ENCODE measurements at regions not wholly inside any gene's neighbourhood (a gene's known extent, or its start where the extent isn't known, plus 50 kb on each side); places are given as distances from the start of the nearest gene placed in this dataset.

DNA sequence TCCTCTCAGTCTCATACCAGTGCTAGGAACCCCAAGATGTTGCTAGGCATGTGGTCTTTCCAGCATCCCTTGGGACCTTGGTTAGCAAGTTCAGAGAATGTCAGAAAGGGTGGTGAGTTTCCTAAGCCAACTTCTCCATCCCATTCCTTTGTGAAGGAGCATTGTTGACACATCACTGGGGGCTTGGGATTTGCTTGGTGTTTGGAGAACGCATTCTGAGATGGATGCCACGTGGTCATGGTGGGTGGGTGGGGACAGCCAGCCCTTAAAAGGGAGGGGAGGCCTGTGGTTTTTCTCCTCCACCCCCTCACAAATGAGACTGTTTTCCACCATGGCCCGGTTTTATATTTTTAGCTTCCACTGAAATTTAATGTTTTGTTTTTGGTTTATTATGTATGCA is 83.3 kb upstream of the ZNF536 start:
- ChIA-PET POLR2A (no interaction called here), RAD21 (ENCODE audit: unreplicated experiment) (no interaction called here), CTCF (no interaction called here), SMC1A (ENCODE audit: uncharacterized antibody, unreplicated experiment) (no interaction called here)
- no peaks in the 10 kb centered on the region for H3K79me2 ChIP-seq (ENCODE audit: control insufficient read depth, insufficient read depth, low read length)
- no peaks in the 10 kb centered on the region for H3K27me3 ChIP-seq (replicated peaks in 1 of 2; ENCODE audit: control insufficient read depth in 2 of 2, insufficient read depth in 2 of 2, low read length in 1 of 2)
- TF ChIP-seq ESRRA (IDR thresholded peaks at IDR 0.05; ENCODE audit: low read length) (no peak), ZBTB33 (IDR thresholded peaks at IDR 0.05) (no peak), TAF1 (IDR thresholded peaks at IDR 0.05; ENCODE audit: borderline replicate concordance, low read depth, low read length) (no peak), RFX5 (IDR thresholded peaks at IDR 0.05; ENCODE audit: low read depth, low read length) (no peak), ATF7 (IDR thresholded peaks at IDR 0.05; ENCODE audit: low read depth) (no peak)
- TF ChIP-seq, protein P1, sequence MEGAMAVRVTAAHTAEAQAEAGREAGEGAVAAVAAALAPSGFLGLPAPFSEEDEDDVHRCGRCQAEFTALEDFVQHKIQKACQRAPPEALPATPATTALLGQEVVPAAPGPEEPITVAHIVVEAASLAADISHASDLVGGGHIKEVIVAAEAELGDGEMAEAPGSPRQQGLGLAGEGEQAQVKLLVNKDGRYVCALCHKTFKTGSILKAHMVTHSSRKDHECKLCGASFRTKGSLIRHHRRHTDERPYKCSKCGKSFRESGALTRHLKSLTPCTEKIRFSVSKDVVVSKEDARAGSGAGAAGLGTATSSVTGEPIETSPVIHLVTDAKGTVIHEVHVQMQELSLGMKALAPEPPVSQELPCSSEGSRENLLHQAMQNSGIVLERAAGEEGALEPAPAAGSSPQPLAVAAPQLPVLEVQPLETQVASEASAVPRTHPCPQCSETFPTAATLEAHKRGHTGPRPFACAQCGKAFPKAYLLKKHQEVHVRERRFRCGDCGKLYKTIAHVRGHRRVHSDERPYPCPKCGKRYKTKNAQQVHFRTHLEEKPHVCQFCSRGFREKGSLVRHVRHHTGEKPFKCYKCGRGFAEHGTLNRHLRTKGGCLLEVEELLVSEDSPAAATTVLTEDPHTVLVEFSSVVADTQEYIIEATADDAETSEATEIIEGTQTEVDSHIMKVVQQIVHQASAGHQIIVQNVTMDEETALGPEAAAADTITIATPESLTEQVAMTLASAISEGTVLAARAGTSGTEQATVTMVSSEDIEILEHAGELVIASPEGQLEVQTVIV (IDR thresholded peaks at IDR 0.05; ENCODE audit: borderline replicate concordance, partially characterized antibody): no peak
- WGBS (ENCODE audit: insufficient coverage, insufficient replicate concordance, low lambda C conversion rate, missing lambda C conversion rate): 12% methylated on average over 3 of the region's 3 CpGs
- H2AFZ ChIP-seq (ENCODE audit: control insufficient read depth, low read depth, low read length): no peak overlapping the region
- H3K36me3 ChIP-seq (ENCODE audit: control insufficient read depth in 2 of 2, insufficient read depth in 2 of 2, low read length in 1 of 2): no peaks in the 10 kb centered on the region
- no peaks in the 10 kb centered on the region for H4K20me1 ChIP-seq (ENCODE audit: control insufficient read depth, insufficient read depth)
- H3K4me3 ChIP-seq: no peak overlapping the region
- no peak for FAIRE-seq
- no peak overlapping the region for H3K4me2 ChIP-seq (ENCODE audit: control insufficient read depth, insufficient read depth)
- H3K9me3 ChIP-seq (replicated peaks; ENCODE audit: control insufficient read depth, insufficient read depth, low read length): no peaks in the 10 kb centered on the region
- intact Hi-C loops (cut with micrococcal nuclease; ENCODE audit: unreplicated experiment): no loop called here
- no peak overlapping the region for H3K9ac ChIP-seq (ENCODE audit: control insufficient read depth, insufficient read depth, low read length)
- H3K27ac ChIP-seq (ENCODE audit: control insufficient read depth, insufficient read depth): no peak overlapping the region
- ATAC-seq: no peak
- BruUV-seq (replicated peaks): no TSS peak
- no peaks in the 10 kb centered on the region for H3K4me1 ChIP-seq (ENCODE audit: control insufficient read depth, insufficient read depth, low read length)
- in situ Hi-C loops (cut with MboI): no loop called here
- no peak for DNase-seq (ENCODE audit: low read depth, low spot score)
